IPS-18a (cell line): ENCODE measurements at regions not wholly inside any gene's neighbourhood (a gene's known extent, or its start where the extent isn't known, plus 50 kb on each side); places are given as distances from the start of the nearest gene placed in this dataset.
A peak's percentile ranks its signal among the peaks of the same experiment; 100 is the strongest.

ENCODE experiments used
- H3K27ac ChIP-seq: one replicate; pipeline ENCODE4 v1.5.1; 2013; ENCODE audit warnings: low read length
- H3K27me3 ChIP-seq: one replicate; pipeline ENCODE4 v1.6.1; 2013; ENCODE audit warnings: mild to moderate bottlenecking, low read length; ENCODE audit not compliant: control insufficient read depth, insufficient read depth
- H3K36me3 ChIP-seq: one replicate; pipeline ENCODE4 v1.6.1; 2013; ENCODE audit warnings: low read depth, low read length; ENCODE audit not compliant: control insufficient read depth
- H3K4me1 ChIP-seq: one replicate; pipeline ENCODE4 v1.6.1; 2013; ENCODE audit warnings: low read depth, low read length; ENCODE audit not compliant: control insufficient read depth
- H3K4me3 ChIP-seq: one replicate; pipeline ENCODE4 v1.5.1; 2013; ENCODE audit warnings: low read length
- H3K9ac ChIP-seq: one replicate; pipeline ENCODE4 v1.6.1; 2013; ENCODE audit warnings: mild to moderate bottlenecking, low read length, moderate library complexity
- H3K9me3 ChIP-seq: one replicate; pipeline ENCODE4 v1.6.1; 2013; ENCODE audit warnings: low read depth, low read length; ENCODE audit not compliant: control insufficient read depth

DNA sequence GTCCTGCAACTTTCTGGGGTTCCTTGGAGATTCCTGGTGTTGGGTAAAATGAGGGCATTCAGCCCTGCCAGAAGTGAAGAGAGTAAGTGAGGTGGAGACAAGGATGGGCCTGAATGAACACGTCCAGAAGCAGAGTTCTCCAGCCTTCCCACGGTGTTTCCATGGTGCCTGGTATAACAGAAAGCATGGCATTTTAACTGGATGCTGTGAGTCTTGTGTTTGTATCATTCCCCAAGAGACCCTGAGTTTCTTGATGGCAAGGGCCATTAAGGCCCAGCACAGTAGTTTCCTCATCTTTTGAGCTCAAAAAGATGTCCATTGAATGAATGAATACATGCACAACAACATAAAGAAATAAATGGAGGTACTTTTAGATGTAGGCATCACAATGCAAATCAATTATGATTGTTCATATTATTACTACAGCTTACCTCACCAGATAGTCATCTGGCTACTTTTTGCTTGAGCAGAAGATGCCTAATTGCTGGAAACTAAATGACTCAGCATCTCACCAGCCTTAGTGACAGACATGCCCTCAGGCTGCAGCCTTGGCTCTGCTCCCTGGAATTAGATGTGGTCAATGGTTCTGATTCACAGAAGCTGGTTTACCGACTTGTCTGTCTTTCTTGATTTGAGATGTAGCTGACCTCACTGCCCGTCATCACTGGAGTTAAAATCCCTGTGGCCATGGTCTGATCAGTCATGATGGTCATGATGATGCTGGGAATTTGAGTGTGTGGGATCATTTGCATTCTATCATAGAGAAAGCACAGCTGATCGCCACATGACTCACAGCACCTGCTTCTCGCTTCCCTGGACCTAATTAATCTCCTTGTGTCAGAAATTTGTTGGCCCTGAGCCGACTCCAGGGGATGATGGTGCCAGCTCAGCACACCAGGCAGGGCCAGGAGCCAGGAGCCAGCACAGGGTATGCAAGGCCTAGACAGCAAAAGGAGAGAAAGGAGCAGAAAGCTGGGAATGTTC is 83.9 kb downstream of the CXCL12 start:
- peaks cover 32% of the 10 kb centered on the region for H3K4me1 ChIP-seq
- no peaks in the 10 kb centered on the region for H3K27me3 ChIP-seq
- H3K9me3 ChIP-seq, result no peaks in the 10 kb centered on the region
- H3K27ac ChIP-seq, result no peak overlapping the region
- no peak overlapping the region for H3K9ac ChIP-seq
- no peaks in the 10 kb centered on the region for H3K36me3 ChIP-seq
- no peak overlapping the region for H3K4me3 ChIP-seq

DNA sequence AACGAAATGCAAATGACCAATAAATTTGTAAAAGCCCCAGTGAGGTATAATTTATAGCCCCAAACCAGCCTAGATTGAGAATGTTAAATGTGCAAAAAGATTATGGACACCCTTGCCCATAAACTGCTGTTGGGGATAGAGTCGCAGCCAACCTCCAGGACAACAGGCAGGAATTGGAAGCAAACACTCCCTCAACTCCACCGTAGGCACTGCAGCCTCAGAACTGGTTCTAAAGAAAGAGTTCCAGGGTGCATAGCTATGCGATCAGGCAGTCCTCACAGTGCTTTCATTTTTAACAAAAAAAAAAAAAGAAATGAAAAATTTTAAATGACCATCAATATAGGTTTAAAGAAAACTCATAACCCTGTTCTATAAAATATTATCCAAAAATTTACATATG is 86.2 kb downstream of the CXCL12 start:
- H3K36me3 ChIP-seq, result no peaks in the 10 kb centered on the region

DNA sequence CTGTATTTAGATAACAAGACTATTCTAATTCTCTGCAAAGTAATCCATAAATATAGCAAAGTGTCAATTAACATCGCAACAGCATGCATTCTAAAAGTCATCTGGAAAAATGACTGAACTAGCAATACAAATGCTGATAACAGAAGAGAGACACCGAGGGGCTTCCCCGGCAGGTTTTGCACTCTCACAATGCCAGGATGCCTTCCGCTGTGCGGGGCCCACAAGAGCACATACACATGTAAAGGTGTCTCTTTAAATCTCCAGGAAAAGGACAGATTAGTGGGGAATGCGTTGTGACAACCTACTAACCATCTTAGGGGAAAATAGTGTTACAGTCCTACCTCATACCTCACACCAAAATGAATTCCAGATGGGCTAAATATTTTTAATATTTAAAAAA is 86.9 kb downstream of the CXCL12 start:
- no peaks in the 10 kb centered on the region for H3K9me3 ChIP-seq
- H3K4me3 ChIP-seq, result peak overlapping the region; percentile 45
- H3K27me3 ChIP-seq, result peaks cover 12% of the 10 kb centered on the region
- H3K9ac ChIP-seq, result no peak overlapping the region
- no peaks in the 10 kb centered on the region for H3K36me3 ChIP-seq
- H3K4me1 ChIP-seq, result peaks cover 38% of the 10 kb centered on the region
- no peak overlapping the region for H3K27ac ChIP-seq

More for the DNA sequence above, 86.2 kb downstream of the CXCL12 start:
- Histone ChIP-seq H3K9me3 (no peaks in the 10 kb centered on the region), H3K4me1 (peaks cover 38% of the 10 kb centered on the region), H3K4me3 (no peak overlapping the region), H3K9ac (no peak overlapping the region), H3K27me3 (peaks cover 7% of the 10 kb centered on the region), H3K27ac (no peak overlapping the region)

DNA sequence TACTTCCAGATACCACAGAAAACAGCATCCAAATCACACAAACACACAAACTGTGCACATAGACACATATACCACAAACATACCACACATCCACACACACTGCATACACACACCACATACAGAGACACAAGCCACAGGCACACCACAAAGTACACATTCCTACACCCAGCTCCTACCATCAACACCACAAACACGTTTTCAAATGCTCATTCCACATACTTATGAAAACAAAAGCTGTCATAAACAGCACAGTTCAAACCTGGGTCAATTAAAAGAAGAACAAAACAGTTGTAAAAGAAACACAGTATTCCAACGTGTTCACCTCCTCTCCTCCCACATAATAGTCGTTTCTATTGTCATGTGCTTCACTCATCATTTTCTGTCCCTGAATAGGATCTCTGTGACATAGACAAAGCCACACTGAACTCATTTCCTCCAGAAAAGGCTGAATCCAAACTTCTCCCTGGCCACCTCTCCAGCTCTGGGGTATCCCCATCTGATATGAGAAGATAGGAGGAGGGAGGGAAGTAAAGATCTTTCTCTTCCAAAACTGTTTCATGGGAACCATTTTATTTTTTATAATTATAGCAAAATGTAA is 89.2 kb downstream of the CXCL12 start:
- Histone ChIP-seq H3K4me1 (peaks cover 38% of the 10 kb centered on the region), H3K36me3 (no peaks in the 10 kb centered on the region), H3K9ac (no peak overlapping the region), H3K4me3 (no peak overlapping the region), H3K27me3 (peaks cover 17% of the 10 kb centered on the region), H3K27ac (no peak overlapping the region), H3K9me3 (no peaks in the 10 kb centered on the region)

DNA sequence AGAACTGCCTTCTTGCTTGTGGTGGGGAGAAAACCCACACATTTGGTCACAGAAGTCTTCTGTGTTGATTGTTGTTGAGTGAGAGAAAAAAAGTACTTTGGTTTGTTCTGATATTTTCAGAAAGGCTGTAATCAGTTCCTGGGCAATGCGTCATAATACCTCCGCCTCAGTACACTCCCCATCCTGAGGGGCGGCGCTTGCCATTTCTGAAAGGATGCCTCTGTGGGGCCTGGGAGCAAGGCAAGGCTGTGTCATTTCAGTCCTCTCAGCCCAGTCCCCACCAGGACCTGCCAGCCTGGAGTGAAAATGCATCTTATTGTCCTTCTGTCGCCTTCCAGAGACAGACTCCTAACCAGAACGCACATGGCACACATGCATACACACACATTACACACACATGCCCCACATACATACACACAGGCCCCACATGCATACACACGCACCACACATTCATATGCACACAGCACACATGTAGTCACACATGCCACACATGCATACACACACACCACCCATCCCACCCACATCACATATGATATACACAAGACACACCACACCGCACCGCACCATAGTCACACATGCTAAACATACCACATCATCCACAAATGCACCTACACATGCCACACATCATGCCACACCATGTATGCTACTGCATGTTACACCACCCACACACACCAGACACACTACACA is 90.0 kb downstream of the CXCL12 start:
- Histone ChIP-seq H3K9me3 (no peaks in the 10 kb centered on the region), H3K4me1 (peaks cover 38% of the 10 kb centered on the region), H3K9ac (no peak overlapping the region), H3K27me3 (peaks cover 17% of the 10 kb centered on the region), H3K36me3 (no peaks in the 10 kb centered on the region), H3K27ac (no peak overlapping the region), H3K4me3 (no peak overlapping the region)

DNA sequence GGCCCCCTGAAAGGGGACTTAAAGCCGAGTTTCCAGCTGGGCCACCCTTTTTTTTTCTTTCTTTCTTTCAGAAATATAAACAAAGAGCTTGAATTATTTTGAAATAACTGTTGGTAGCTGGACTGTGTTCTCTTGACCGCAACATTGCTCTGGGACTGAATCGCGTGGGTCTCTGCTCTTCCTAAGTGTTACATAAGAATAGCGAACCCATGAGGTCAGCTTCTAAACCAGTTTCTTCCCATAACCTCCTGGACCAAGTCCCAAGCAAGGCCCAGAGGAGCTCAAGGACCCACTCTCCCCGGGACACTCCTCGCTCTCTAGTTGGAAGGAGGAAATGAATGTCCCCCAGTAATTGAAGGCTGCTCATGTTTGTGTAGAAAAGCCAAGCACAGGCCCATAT is 91.1 kb downstream of the CXCL12 start:
- Histone ChIP-seq H3K4me1 (peaks cover 34% of the 10 kb centered on the region), H3K9ac (no peak overlapping the region), H3K9me3 (no peaks in the 10 kb centered on the region), H3K27me3 (peaks cover 17% of the 10 kb centered on the region), H3K27ac (no peak overlapping the region), H3K4me3 (no peak overlapping the region), H3K36me3 (no peaks in the 10 kb centered on the region)

DNA sequence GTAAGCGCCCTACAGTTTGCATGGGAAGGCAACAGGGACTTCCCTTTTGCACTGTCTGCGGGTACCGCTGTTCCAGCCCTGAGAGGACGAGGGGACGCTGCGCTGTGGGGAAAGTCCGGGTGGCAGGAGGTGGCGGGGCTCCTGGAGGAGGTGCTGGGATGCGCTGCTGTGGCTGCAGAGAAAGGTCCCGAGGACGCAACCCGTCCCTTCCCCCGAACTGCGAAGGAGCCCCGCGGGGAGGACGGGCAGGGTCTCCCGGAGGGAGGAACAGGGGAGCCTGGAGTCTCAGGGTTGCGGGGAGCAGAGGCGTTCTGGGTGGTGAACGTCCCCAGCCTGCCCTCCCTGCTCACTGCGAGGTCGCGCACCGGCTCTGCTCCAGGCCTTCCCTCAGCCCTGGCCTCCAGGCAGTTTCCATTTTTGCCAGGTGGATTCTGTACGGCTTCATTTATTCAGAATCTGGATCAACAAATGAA is 91.6 kb downstream of the CXCL12 start:
- Histone ChIP-seq H3K27ac (no peak overlapping the region), H3K4me3 (peak overlapping the region; percentile 13), H3K27me3 (peaks cover 17% of the 10 kb centered on the region), H3K36me3 (no peaks in the 10 kb centered on the region), H3K9me3 (no peaks in the 10 kb centered on the region), H3K9ac (no peak overlapping the region), H3K4me1 (peaks cover 29% of the 10 kb centered on the region)

DNA sequence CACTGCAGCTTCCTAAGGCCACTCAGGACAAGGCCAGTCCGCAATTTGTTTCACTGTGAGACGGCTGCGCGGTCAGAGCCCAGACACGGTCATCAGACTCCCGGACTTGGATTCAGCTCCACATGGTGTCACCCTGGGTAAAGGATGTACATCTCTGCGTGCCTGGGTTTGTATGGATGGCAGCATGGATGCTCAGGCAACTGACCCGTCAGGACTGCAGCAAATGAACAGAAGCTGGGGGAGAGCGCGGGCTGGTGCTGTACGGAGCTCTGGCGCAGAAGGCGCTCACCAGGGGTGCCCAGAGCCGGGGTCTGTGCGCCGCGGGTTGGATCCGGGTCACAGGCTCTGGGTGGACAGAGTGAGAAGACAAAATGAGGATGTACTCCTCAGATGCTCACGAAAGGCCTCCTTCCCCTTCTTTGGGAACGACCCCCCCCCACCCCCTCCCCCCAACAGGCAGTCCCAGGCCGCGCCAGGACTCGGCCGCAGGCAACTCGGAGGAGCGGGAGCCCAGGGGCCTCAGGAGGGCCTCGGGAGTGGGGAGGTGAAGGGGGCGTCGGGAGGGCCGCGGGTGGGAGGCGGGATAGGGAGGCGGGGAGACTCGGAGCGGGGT is 92.4 kb downstream of the CXCL12 start:
- no peaks in the 10 kb centered on the region for H3K9me3 ChIP-seq
- peaks cover 28% of the 10 kb centered on the region for H3K4me1 ChIP-seq
- H3K27me3 ChIP-seq, result peaks cover 17% of the 10 kb centered on the region
- no peaks in the 10 kb centered on the region for H3K36me3 ChIP-seq
- no peak overlapping the region for H3K27ac ChIP-seq
- no peak overlapping the region for H3K9ac ChIP-seq
- peak overlapping the region; percentile 13 for H3K4me3 ChIP-seq

DNA sequence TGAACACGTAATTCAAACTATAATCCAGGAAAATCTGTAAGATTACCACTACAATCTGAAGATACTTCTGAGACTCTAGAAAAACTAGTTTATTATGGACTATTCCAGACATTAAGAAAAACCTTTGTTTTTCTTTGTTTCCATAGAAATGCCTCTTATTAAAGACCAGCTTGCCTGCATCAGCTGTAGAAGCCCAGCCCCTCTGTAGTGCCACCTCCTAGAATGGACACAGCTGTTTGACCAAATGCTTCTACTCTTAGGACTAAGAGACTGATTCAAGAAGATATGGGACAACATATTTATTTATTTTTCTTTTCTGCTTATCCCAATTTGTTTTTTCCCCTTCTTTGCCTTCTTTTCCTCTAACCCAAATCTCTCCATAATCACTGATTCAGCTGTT is 93.8 kb downstream of the CXCL12 start:
- Histone ChIP-seq H3K27me3 (peaks cover 17% of the 10 kb centered on the region), H3K27ac (no peak overlapping the region), H3K36me3 (no peaks in the 10 kb centered on the region), H3K9ac (no peak overlapping the region), H3K4me1 (peaks cover 29% of the 10 kb centered on the region), H3K9me3 (no peaks in the 10 kb centered on the region), H3K4me3 (no peak overlapping the region)

DNA sequence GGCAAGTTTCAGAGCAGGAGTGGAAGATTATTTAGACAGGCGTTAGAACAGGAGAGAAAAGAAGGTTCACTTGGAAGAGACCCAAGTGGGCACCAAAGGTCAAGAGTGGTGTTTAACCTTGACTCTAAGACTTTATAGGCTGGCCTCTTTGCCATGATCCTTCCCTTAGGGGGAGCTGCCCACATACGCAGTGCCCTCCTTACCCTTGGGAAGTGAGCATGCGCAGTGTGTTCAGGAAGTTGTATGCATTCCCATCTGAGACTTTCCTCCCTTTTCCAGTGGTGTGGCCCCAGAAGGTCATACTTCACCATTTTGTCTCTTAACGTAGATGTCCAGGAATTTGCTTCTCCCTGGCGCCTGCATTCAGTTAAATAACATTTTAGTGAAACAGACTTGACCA is 95.8 kb downstream of the CXCL12 start:
- no peaks in the 10 kb centered on the region for H3K36me3 ChIP-seq
- peaks cover 13% of the 10 kb centered on the region for H3K27me3 ChIP-seq
- H3K4me1 ChIP-seq, result peaks cover 22% of the 10 kb centered on the region
- no peak overlapping the region for H3K4me3 ChIP-seq
- H3K9ac ChIP-seq, result no peak overlapping the region
- no peaks in the 10 kb centered on the region for H3K9me3 ChIP-seq
- no peak overlapping the region for H3K27ac ChIP-seq

DNA sequence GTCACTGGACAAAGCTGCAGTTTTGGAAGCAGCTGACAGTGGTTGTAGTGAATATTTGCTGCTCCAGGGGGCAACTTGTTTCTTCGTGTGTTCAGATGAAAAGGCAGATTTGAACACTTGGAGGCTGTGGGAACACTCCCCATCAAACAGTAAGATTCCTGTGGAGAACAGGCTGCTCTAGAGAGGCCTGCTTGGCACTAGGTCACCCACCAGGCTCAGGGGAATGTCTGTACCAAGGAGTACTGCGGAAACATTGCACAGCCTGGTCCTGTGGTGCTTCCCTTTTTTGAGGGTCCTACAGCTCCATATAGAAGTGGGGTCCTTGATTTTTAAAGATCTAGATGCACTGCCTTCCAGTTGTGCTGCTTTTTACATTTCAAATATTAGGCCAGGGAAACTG is 97.5 kb downstream of the CXCL12 start:
- Histone ChIP-seq H3K9me3 (no peaks in the 10 kb centered on the region), H3K9ac (no peak overlapping the region), H3K4me1 (peaks cover 22% of the 10 kb centered on the region), H3K27me3 (peaks cover 4% of the 10 kb centered on the region), H3K27ac (no peak overlapping the region), H3K36me3 (no peaks in the 10 kb centered on the region), H3K4me3 (no peak overlapping the region)
